ENCODE measurements at regions not wholly inside any gene's neighbourhood (a gene's known extent, or its start where the extent isn't known, plus 50 kb on each side); places are given as distances from the start of the nearest gene placed in this dataset.

- no peak for TF ChIP-seq POLR2AphosphoS5 (IDR thresholded peaks at IDR 0.05; ENCODE audit: low read depth, low read length)
- TF ChIP-seq CTCF (IDR thresholded peaks at IDR 0.05), result no peak
- TF ChIP-seq REST (IDR thresholded peaks at IDR 0.05; ENCODE audit: insufficient read depth in 1 of 2, low read depth in 2 of 2, low read length in 1 of 2), result no peak
Observed at GRCh38 chr18:45463451-45463850, 151.8 kb upstream of the SLC14A2 start.

Data from Panc1 (cell line).